Heart left ventricle (tissue), 16 donors: ENCODE measurements at regions not wholly inside any gene's neighbourhood (a gene's known extent, or its start where the extent isn't known, plus 50 kb on each side); places are given as distances from the start of the nearest gene placed in this dataset.

Experiments
- ATAC-seq, 4 donors: fragments of 200-7000 bp; cut with Tn5 transposase; one replicate each; pipeline ENCODE4 v1.9.1; 2020 to 2022; ENCODE audit warnings: moderate library complexity in 4 of 4, mild to moderate bottlenecking in 3 of 4, moderate number of reproducible peaks in 1 of 4
- DNase-seq, 5 donors: peaks; one replicate each; pipeline ENCODE4 v3.0.0-alpha.2; 2020
- H3K27ac ChIP-seq, 12 donors: fragments of 200-600 bp; sonication (generic) in 4 of 12; one replicate each; pipeline versions ENCODE4 v1.5.0 to v1.8.0; 2016 to 2022; ENCODE audit warnings: mild to moderate bottlenecking in 2 of 12
- H3K27me3 ChIP-seq, 9 donors: fragments of 200-600 bp; sonication (generic) in 2 of 9; one replicate each; pipeline versions ENCODE4 v1.5.1 to v1.8.0; 2016 to 2022; ENCODE audit warnings: mild to moderate bottlenecking in 3 of 9
- H3K36me3 ChIP-seq, 9 donors: fragments of 200-600 bp; sonication (generic) in 2 of 9; one replicate each; pipeline versions ENCODE4 v1.5.0 to v1.8.0; 2018 to 2022; ENCODE audit warnings: mild to moderate bottlenecking in 2 of 9
- H3K4me1 ChIP-seq, 12 donors: fragments of 200-600 bp; sonication (generic) in 4 of 12; one replicate each; pipeline versions ENCODE4 v1.5.0 to v1.8.0; 2016 to 2022; ENCODE audit warnings: mild to moderate bottlenecking in 3 of 12
- H3K4me3 ChIP-seq, 12 donors: fragments of 200-600 bp; sonication (generic) in 4 of 12; one replicate each; pipeline versions ENCODE4 v1.5.0 to v1.8.0; 2017 to 2022; ENCODE audit warnings: mild to moderate bottlenecking in 9 of 12, moderate library complexity in 4 of 12
- H3K9me3 ChIP-seq, 12 donors: fragments of 200-600 bp; sonication (generic) in 4 of 12; one replicate each; pipeline versions ENCODE4 v1.5.0 to v1.8.0; 2016 to 2022; ENCODE audit warnings: mild to moderate bottlenecking in 1 of 12
- POLR2A ChIP-seq, 2 donors: fragments of 450-650 bp; IDR thresholded peaks; one replicate each; pipeline ENCODE4 v1.6.1; 2017; ENCODE audit warnings: antibody characterized with exemption in 2 of 2, mild to moderate bottlenecking in 2 of 2, moderate library complexity in 2 of 2
- WGBS, 4 donors: extraction: QIAGEN DNeasy Blood & Tissue Kit in 2 of 4; methylation state at CpG; one replicate each; pipeline versions ENCODE4 v1.1.5 to v1.1.7; 2013 to 2018; 5-methylcytosine and 5-hydroxymethylcytosine counted together
- intact Hi-C, 10 donors: fragments of 100-400 bp; cut with DNase I; formaldehyde crosslinking; loops; one replicate each; pipeline versions ENCODE4 v1.11.1 to v1.14.2; 2022
- TF ChIP-seq, protein P1 (sequence below), 12 donors: fragments of 200-600 bp; sonication (generic) in 4 of 12; IDR thresholded peaks; one replicate each; pipeline versions ENCODE4 v1.5.0 to v1.8.0; 2018 to 2022; ENCODE audit warnings: antibody characterized with exemption in 12 of 12, mild to moderate bottlenecking in 5 of 12
- donor health status: ischemic (EF 13 %, LVEDD 7.1; RV severe dilation, severe dysfunction).
- donor health status: healthy with polysubstance abuse.
- donor health status: DM: no; HTN: yes; CAD: no.
- donor health status: DM: no; HTN: no; CAD: no.
- donor health status: ischemic (EF 25% LVEDD 6.9; RV normal size, moderate dysfunction).
- donor health status: ischemic (EF 25% LVEDD 5.7; RV mildly dilated, moderate dysfunction).
- donor health status: healthy.
- donor health status: DM: yes; HTN: yes; CAD: no.
- donor health status: ischemic (EF 35%, LVEDD 5.7; RV mildly dilated, moderate dysfunction).
- donor health status: nonischemic (EF 11% LVEDD 7.7; RV severe dilation, severe dysfunction).
- donor health status: DM: yes; HTN: yes; CAD: no.
- donor health status: PGD.
- donor health status: ischemic (EF 29% LVEDD 5.4; RV normal size, mild dysfunction).
- donor health status: nonischemic (EF 23%, LVEDD 6.1; RV moderate dilation, normal function).

DNA sequence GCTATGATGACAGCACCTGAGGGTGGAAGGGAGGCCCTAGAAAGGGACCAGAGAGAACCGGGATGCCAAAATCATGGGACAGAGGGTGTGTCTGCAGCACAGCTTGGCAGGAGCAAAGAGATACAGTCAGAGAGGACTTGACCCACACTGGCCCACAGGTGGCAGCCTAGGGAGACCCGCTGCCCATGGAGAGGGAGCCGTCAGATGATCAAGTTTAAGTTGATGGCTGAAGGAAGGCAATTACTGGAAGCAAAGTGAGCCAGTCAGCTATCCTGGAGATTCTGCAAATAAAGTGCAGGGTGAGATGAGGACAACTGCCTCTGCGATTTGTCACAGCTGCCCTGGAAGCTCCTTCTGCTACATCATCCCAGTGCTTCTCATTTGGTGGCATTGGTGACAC, 74.0 kb downstream of the CMPK2 start:
- intact Hi-C loops: no loop called here
- peaks cover 0 to 6% (median 0%) of the 10 kb centered on the region in 9 donors for H3K27me3 ChIP-seq
- no peaks in the 10 kb centered on the region for H3K9me3 ChIP-seq
- DNase-seq (no peak), ATAC-seq (no peak)
- no peak overlapping the region for H3K27ac ChIP-seq
- no peaks in the 10 kb centered on the region for H3K36me3 ChIP-seq
- TF ChIP-seq, protein P1, sequence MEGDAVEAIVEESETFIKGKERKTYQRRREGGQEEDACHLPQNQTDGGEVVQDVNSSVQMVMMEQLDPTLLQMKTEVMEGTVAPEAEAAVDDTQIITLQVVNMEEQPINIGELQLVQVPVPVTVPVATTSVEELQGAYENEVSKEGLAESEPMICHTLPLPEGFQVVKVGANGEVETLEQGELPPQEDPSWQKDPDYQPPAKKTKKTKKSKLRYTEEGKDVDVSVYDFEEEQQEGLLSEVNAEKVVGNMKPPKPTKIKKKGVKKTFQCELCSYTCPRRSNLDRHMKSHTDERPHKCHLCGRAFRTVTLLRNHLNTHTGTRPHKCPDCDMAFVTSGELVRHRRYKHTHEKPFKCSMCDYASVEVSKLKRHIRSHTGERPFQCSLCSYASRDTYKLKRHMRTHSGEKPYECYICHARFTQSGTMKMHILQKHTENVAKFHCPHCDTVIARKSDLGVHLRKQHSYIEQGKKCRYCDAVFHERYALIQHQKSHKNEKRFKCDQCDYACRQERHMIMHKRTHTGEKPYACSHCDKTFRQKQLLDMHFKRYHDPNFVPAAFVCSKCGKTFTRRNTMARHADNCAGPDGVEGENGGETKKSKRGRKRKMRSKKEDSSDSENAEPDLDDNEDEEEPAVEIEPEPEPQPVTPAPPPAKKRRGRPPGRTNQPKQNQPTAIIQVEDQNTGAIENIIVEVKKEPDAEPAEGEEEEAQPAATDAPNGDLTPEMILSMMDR (IDR thresholded peaks at IDR 0.05): no peak
- no peak for TF ChIP-seq POLR2A (IDR thresholded peaks at IDR 0.05)
- no peak overlapping the region for H3K4me3 ChIP-seq
- no peaks in the 10 kb centered on the region for H3K4me1 ChIP-seq
- WGBS, 4 donors: 84 to 89% (median 84%) methylated on average over 4 of the region's 4 CpGs

- TF ChIP-seq POLR2A (IDR thresholded peaks at IDR 0.05): no peak
- TF ChIP-seq, protein P1 (IDR thresholded peaks at IDR 0.05): no peak
- Histone ChIP-seq H3K36me3 (no peaks in the 10 kb centered on the region), H3K4me1 (no peaks in the 10 kb centered on the region), H3K27me3 (peaks cover 0 to 6% (median 0%) of the 10 kb centered on the region in 9 donors), H3K27ac (no peak overlapping the region), H3K4me3 (no peak overlapping the region), H3K9me3 (no peaks in the 10 kb centered on the region)
- intact Hi-C loops: no loop called here
- no peak for ATAC-seq
- 89 to 96% (median 92%) methylated on average over 5 of the region's 5 CpGs for WGBS, 4 donors
- no peak for DNase-seq
These were observed 72.8 kb downstream of the CMPK2 start for GRCh38 chr2:6792883-6793282.

DNA sequence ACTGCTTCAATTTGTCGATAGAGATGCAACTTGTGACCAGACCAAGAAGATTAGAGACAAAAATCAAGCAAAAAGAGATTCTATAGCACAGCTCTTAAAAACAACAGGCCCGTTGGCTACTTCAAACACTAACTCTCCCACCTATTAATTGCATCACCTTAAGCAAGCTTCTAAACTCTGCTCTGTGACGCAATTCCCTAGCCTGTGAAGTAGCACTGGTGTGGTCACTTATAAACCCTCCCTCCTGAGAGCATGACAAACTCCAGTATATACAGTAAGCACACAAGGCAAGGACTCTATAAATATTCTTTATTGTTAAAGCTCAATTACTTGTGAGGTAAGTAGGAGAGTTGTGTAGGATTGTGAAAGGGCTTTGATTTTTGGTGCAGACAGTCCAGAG, 72.3 kb downstream of the CMPK2 start:
- H3K4me3 ChIP-seq: no peak overlapping the region
- H3K9me3 ChIP-seq: no peaks in the 10 kb centered on the region
- ATAC-seq (no peak), DNase-seq (no peak)
- peaks cover 0 to 6% (median 0%) of the 10 kb centered on the region in 9 donors for H3K27me3 ChIP-seq
- no peak overlapping the region for H3K27ac ChIP-seq
- WGBS, 4 donors: 90 to 93% (median 92%) methylated on average over 3 of the region's 3 CpGs
- TF ChIP-seq POLR2A (IDR thresholded peaks at IDR 0.05): no peak
- TF ChIP-seq, protein P1 (IDR thresholded peaks at IDR 0.05): no peak
- H3K36me3 ChIP-seq: no peaks in the 10 kb centered on the region
- intact Hi-C loops: no loop called here
- no peaks in the 10 kb centered on the region for H3K4me1 ChIP-seq

GRCh38 chr2:6793913-6794312, 71.8 kb downstream of the CMPK2 start:
- WGBS, 4 donors: 84 to 90% (median 88%) methylated on average over 6 of the region's 6 CpGs
- ATAC-seq: no peak
- peaks cover 0 to 6% (median 0%) of the 10 kb centered on the region in 9 donors for H3K27me3 ChIP-seq
- H3K36me3 ChIP-seq: no peaks in the 10 kb centered on the region
- no peak for DNase-seq
- no peaks in the 10 kb centered on the region for H3K4me1 ChIP-seq
- H3K4me3 ChIP-seq: no peak overlapping the region
- intact Hi-C loops: no loop called here
- H3K9me3 ChIP-seq: no peaks in the 10 kb centered on the region
- TF ChIP-seq, protein P1 (IDR thresholded peaks at IDR 0.05): no peak
- no peak overlapping the region for H3K27ac ChIP-seq
